H9 (cell line): ENCODE measurements at regions not wholly inside any gene's neighbourhood (a gene's known extent, or its start where the extent isn't known, plus 50 kb on each side); places are given as distances from the start of the nearest gene placed in this dataset.

Experiments
- DNase-seq: peaks from one replicate; pipeline ENCODE4 v3.0.0-alpha.2; 2017
- H2AFZ ChIP-seq: one replicate; pipeline ENCODE4 v1.6.1; 2013; ENCODE audit warnings: mild to moderate bottlenecking, low read length, control low read depth, moderate library complexity
- H2AK5ac ChIP-seq: 2 replicates; pipeline ENCODE4 v1.6.1; 2013; ENCODE audit warnings: low read length, control low read depth, mixed read lengths; ENCODE audit not compliant: insufficient read length
- H2BK120ac ChIP-seq: one replicate; pipeline ENCODE4 v1.6.1; 2013; ENCODE audit warnings: low read depth, mild to moderate bottlenecking, low read length, control low read depth, inconsistent platforms; ENCODE audit not compliant: poor library complexity, severe bottlenecking
- H2BK12ac ChIP-seq: 2 replicates; pipeline ENCODE4 v1.6.1; 2013; ENCODE audit warnings: low read length, control low read depth, mixed read lengths, low read depth; ENCODE audit not compliant: insufficient read length
- H2BK15ac ChIP-seq: 2 replicates; pipeline ENCODE4 v1.6.1; 2013; ENCODE audit warnings: low read depth, low read length, control low read depth
- H2BK20ac ChIP-seq: one replicate; pipeline ENCODE4 v1.6.1; 2013; ENCODE audit warnings: low read depth, mild to moderate bottlenecking, low read length, control low read depth, inconsistent platforms; ENCODE audit not compliant: poor library complexity, severe bottlenecking
- H2BK5ac ChIP-seq: 2 replicates; pipeline ENCODE4 v1.6.1; 2013; ENCODE audit warnings: low read length, control low read depth, mixed read lengths; ENCODE audit not compliant: insufficient read length
- H3K14ac ChIP-seq: 2 replicates; pipeline ENCODE4 v1.6.1; 2013; ENCODE audit warnings: low read length, control low read depth; ENCODE audit not compliant: insufficient read depth
- H3K18ac ChIP-seq: 2 replicates; pipeline ENCODE4 v1.6.1; 2013; ENCODE audit warnings: low read depth, mild to moderate bottlenecking, mixed read lengths, low read length, control low read depth; ENCODE audit not compliant: insufficient read length
- H3K23ac ChIP-seq: 2 replicates; pipeline ENCODE4 v1.6.1; 2013; ENCODE audit warnings: low read length, control low read depth, mixed read lengths, low read depth; ENCODE audit not compliant: insufficient read length
- H3K23me2 ChIP-seq: 2 replicates; pipeline ENCODE4 v1.6.1; 2013; ENCODE audit warnings: low read depth, mild to moderate bottlenecking, mixed read lengths, low read length, control low read depth; ENCODE audit not compliant: insufficient read length, poor library complexity, severe bottlenecking
- H3K27ac ChIP-seq: 2 replicates; pipeline ENCODE4 v1.5.1; 2013; ENCODE audit warnings: low read length, control low read depth, mixed read lengths, low read depth; ENCODE audit not compliant: insufficient read length
- H3K27me3 ChIP-seq: 2 replicates; pipeline ENCODE4 v1.6.1; 2013; ENCODE audit warnings: low read length, control low read depth, inconsistent platforms; ENCODE audit not compliant: insufficient read depth
- H3K4ac ChIP-seq: 2 replicates; pipeline ENCODE4 v1.6.1; 2013; ENCODE audit warnings: low read depth, mild to moderate bottlenecking, control low read depth, inconsistent platforms, low read length, moderate library complexity
- H3K4me1 ChIP-seq: 2 replicates; pipeline ENCODE4 v1.6.1; 2013; ENCODE audit warnings: low read length, control low read depth, inconsistent platforms; ENCODE audit not compliant: insufficient read depth
- H3K4me2 ChIP-seq: 2 replicates; pipeline ENCODE4 v1.6.1; 2013; ENCODE audit warnings: low read length, control low read depth, mixed read lengths; ENCODE audit not compliant: insufficient read length, insufficient read depth
- H3K56ac ChIP-seq: 2 replicates; pipeline ENCODE4 v1.6.1; 2013; ENCODE audit warnings: low read depth, mild to moderate bottlenecking, mixed read lengths, low read length, control low read depth; ENCODE audit not compliant: insufficient read length
- H3K79me1 ChIP-seq: 2 replicates; pipeline ENCODE4 v1.6.1; 2013; ENCODE audit warnings: low read depth, mild to moderate bottlenecking, moderate library complexity, low read length, control low read depth, inconsistent platforms; ENCODE audit not compliant: insufficient read depth, poor library complexity, severe bottlenecking
- H3K79me2 ChIP-seq: 2 replicates; pipeline ENCODE4 v1.6.1; 2013; ENCODE audit warnings: low read length, control low read depth, inconsistent platforms; ENCODE audit not compliant: insufficient read depth
- H3K9ac ChIP-seq: 2 replicates; pipeline ENCODE4 v1.6.1; 2013; ENCODE audit warnings: low read length, control low read depth, mixed read lengths; ENCODE audit not compliant: insufficient read length; ENCODE audit errors: extremely low read depth
- H3K9me3 ChIP-seq: one replicate; pipeline ENCODE4 v1.6.1; 2013; ENCODE audit warnings: low read depth, low read length, inconsistent platforms; ENCODE audit not compliant: control insufficient read depth
- H3T11ph ChIP-seq: one replicate; pipeline ENCODE4 v1.6.1; 2013; ENCODE audit warnings: mild to moderate bottlenecking, low read length, control low read depth, inconsistent platforms
- H4K20me1 ChIP-seq: one replicate; pipeline ENCODE4 v1.6.1; 2013; ENCODE audit not compliant: control insufficient read depth, insufficient read length, insufficient read depth
- H4K5ac ChIP-seq: 2 replicates; pipeline ENCODE4 v1.6.1; 2013; ENCODE audit warnings: low read depth, mild to moderate bottlenecking, mixed read lengths, low read length, control low read depth; ENCODE audit not compliant: insufficient read length
- H4K8ac ChIP-seq: replicated peaks from 2 replicates; pipeline ENCODE4 v1.6.1; 2013; ENCODE audit warnings: low read length, control low read depth, mixed read lengths, low read depth; ENCODE audit not compliant: insufficient read length
- H4K91ac ChIP-seq: 2 replicates; pipeline ENCODE4 v1.6.1; 2013; ENCODE audit warnings: low read depth, mild to moderate bottlenecking, moderate library complexity, mixed read lengths, low read length, control low read depth; ENCODE audit not compliant: insufficient read length
- H3K27ac Mint-ChIP-seq, 3 experiments: 2 replicates in 2 of 3; 3 replicates in 1 of 3; pipeline ENCODE4 v1.8.0; 2020 to 2021; ENCODE audit warnings: mixed read lengths in 3 of 3, mild to moderate bottlenecking in 1 of 3, moderate library complexity in 1 of 3
- H3K27me3 Mint-ChIP-seq: 2 replicates; pipeline ENCODE4 v1.8.0; 2021; ENCODE audit warnings: low read depth, mild to moderate bottlenecking, moderate library complexity, mixed read lengths
- H3K36me3 Mint-ChIP-seq, 3 experiments: 2 replicates in 2 of 3; 3 replicates in 1 of 3; pipeline ENCODE4 v1.8.0; 2020 to 2021; ENCODE audit warnings: low read depth in 3 of 3, mixed read lengths in 3 of 3; ENCODE audit not compliant: insufficient read depth in 1 of 3
- H3K4me1 Mint-ChIP-seq, 2 experiments: 2 replicates each; pipeline ENCODE4 v1.8.0; 2020; ENCODE audit warnings: mixed read lengths in 2 of 2
- H3K4me3 Mint-ChIP-seq, 2 experiments: 2 replicates in 1 of 2; 3 replicates in 1 of 2; pipeline ENCODE4 v1.8.0; 2020 to 2021; ENCODE audit warnings: mild to moderate bottlenecking in 2 of 2, mixed read lengths in 2 of 2, moderate library complexity in 1 of 2
- H3K9me3 Mint-ChIP-seq, 2 experiments: 2 replicates in 1 of 2; 3 replicates in 1 of 2; pipeline ENCODE4 v1.8.0; 2020; ENCODE audit warnings: mild to moderate bottlenecking in 2 of 2, mixed read lengths in 2 of 2, moderate library complexity in 1 of 2
- WGBS: extraction: QIAGEN DNeasy Blood & Tissue Kit; methylation state at CpG from one replicate; pipeline ENCODE4 v1.1.7; 2013; ENCODE audit warnings: missing lambda C conversion rate, low lambda C conversion rate, mixed read lengths; ENCODE audit not compliant: insufficient read length; ENCODE audit errors: extremely low coverage; 5-methylcytosine and 5-hydroxymethylcytosine counted together
- TF ChIP-seq, protein P1 (sequence below): fragments of 200-600 bp; sonication (generic); conservative IDR thresholded peaks from 3 replicates; pipeline ENCODE4 v1.8.0; 2021; ENCODE audit warnings: antibody characterized with exemption, mild to moderate bottlenecking

GRCh38 chr12:58099476-58099875 is 158.1 kb downstream of the ATP23 start:
- peaks cover 0 to 4% (median 4%) of the 10 kb centered on the region in 3 experiments; a peak in 4 of 7 replicates for H3K36me3 Mint-ChIP-seq
- H3K4me1 Mint-ChIP-seq: no peaks in the 10 kb centered on the region
- Histone ChIP-seq H2BK12ac (no peak overlapping the region), H3K56ac (no peak overlapping the region), H3K27me3 (no peaks in the 10 kb centered on the region), H4K91ac (no peak overlapping the region), H3K23me2 (no peaks in the 10 kb centered on the region), H3K4me2 (no peak overlapping the region), H3K4ac (no peak overlapping the region), H3K9me3 (no peaks in the 10 kb centered on the region), H2AK5ac (no peak overlapping the region), H2BK5ac (no peak overlapping the region), H2AFZ (no peak overlapping the region), H4K20me1 (no peaks in the 10 kb centered on the region), H3K23ac (no peak overlapping the region), H3K18ac (no peak overlapping the region), H2BK120ac (no peak overlapping the region), H3K4me1 (no peaks in the 10 kb centered on the region), H3K79me1 (no peaks in the 10 kb centered on the region), H4K5ac (no peak overlapping the region), H3K27ac (no peak overlapping the region), H4K8ac (no peak overlapping the region), H2BK20ac (no peak overlapping the region), H3K79me2 (no peaks in the 10 kb centered on the region), H3K9ac (no peak overlapping the region), H2BK15ac (no peak overlapping the region), H3K14ac (no peak overlapping the region), H3T11ph (no peak overlapping the region)
- TF ChIP-seq, protein P1, sequence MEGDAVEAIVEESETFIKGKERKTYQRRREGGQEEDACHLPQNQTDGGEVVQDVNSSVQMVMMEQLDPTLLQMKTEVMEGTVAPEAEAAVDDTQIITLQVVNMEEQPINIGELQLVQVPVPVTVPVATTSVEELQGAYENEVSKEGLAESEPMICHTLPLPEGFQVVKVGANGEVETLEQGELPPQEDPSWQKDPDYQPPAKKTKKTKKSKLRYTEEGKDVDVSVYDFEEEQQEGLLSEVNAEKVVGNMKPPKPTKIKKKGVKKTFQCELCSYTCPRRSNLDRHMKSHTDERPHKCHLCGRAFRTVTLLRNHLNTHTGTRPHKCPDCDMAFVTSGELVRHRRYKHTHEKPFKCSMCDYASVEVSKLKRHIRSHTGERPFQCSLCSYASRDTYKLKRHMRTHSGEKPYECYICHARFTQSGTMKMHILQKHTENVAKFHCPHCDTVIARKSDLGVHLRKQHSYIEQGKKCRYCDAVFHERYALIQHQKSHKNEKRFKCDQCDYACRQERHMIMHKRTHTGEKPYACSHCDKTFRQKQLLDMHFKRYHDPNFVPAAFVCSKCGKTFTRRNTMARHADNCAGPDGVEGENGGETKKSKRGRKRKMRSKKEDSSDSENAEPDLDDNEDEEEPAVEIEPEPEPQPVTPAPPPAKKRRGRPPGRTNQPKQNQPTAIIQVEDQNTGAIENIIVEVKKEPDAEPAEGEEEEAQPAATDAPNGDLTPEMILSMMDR: no peak
- DNase-seq: no peak
- no peak overlapping the region for H3K4me3 Mint-ChIP-seq
- WGBS: no CpG with 5 or more reads among the region's 4 CpGs
- no peak overlapping the region for H3K27ac Mint-ChIP-seq
- H3K9me3 Mint-ChIP-seq: peaks cover 5 to 10% of the 10 kb centered on the region in 2 experiments; a peak in 3 of 5 replicates
- no peaks in the 10 kb centered on the region for H3K27me3 Mint-ChIP-seq
